Astrocyte (in vitro differentiated cells and primary cell): ENCODE measurements at regions not wholly inside any gene's neighbourhood (a gene's known extent, or its start where the extent isn't known, plus 50 kb on each side); places are given as distances from the start of the nearest gene placed in this dataset.

Experiments
- CTCF ChIP-seq: IDR thresholded peaks from 2 replicates; pipeline ENCODE4 v1.5.1; 2011; ENCODE audit warnings: low read depth, mild to moderate bottlenecking, inconsistent platforms, low read length, moderate library complexity; ENCODE audit not compliant: insufficient read depth
- EZH2 ChIP-seq: IDR thresholded peaks from 2 replicates; pipeline ENCODE4 v1.6.1; 2012; ENCODE audit warnings: mild to moderate bottlenecking, low read length, inconsistent platforms; ENCODE audit not compliant: insufficient read depth

GRCh38 chr10:56481521-56482091 lies 120.5 kb upstream of the ZWINT start:
- TF ChIP-seq CTCF (no peak), EZH2 (no peak)
